ENCODE measurements at regions not wholly inside any gene's neighbourhood (a gene's known extent, or its start where the extent isn't known, plus 50 kb on each side); places are given as distances from the start of the nearest gene placed in this dataset.

GRCh38 chr18:8499810-8500675 is 109.2 kb upstream of the RAB12 start:
- TF ChIP-seq CTCF (IDR thresholded peaks at IDR 0.05 in 4 of 5, conservative IDR thresholded peaks at IDR 0.05 in 1 of 5) (no peak), POLR2A (IDR thresholded peaks at IDR 0.05) (no peak)
- ATAC-seq = peak in 1 of 2 donors; percentile 35
- H3K36me3 ChIP-seq = no peaks in the 10 kb centered on the region
- intact Hi-C loops (cut with DNase I; ENCODE audit: low total_unique reads) (no loop called here), in situ Hi-C loops (cut with MboI; ENCODE audit: low sequenced_read_pairs in 4 of 4) (loop anchor here in 1 of 4 donors (25.0 kb wide), 1 partner anchor 487 kb away; no protein-coding TSS in a partner anchor)
- no peak overlapping the region for H3K4me3 ChIP-seq
- peaks cover 21 to 24% of the 10 kb centered on the region in 2 donors for H3K4me1 ChIP-seq
- H3K9me3 ChIP-seq = no peaks in the 10 kb centered on the region
- no peak for DNase-seq
- no peaks in the 10 kb centered on the region for H3K27me3 ChIP-seq
- peak overlapping the region in 1 of 4 donors; percentile 21 for H3K27ac ChIP-seq

- peaks cover 21 to 24% of the 10 kb centered on the region in 2 donors for H3K4me1 ChIP-seq
- DNase-seq (no peak), ATAC-seq (peak in 1 of 2 donors; percentile 70)
- intact Hi-C loops (cut with DNase I; ENCODE audit: low total_unique reads) = no loop called here
- TF ChIP-seq CTCF (IDR thresholded peaks at IDR 0.05 in 4 of 5, conservative IDR thresholded peaks at IDR 0.05 in 1 of 5) (no peak), POLR2A (IDR thresholded peaks at IDR 0.05) (no peak)
- no peaks in the 10 kb centered on the region for H3K9me3 ChIP-seq
- no peak overlapping the region for H3K4me3 ChIP-seq
- in situ Hi-C loops (cut with MboI; ENCODE audit: low sequenced_read_pairs in 4 of 4) = no loop called here
- H3K27me3 ChIP-seq = no peaks in the 10 kb centered on the region
- H3K36me3 ChIP-seq = no peaks in the 10 kb centered on the region
- no peak overlapping the region for H3K27ac ChIP-seq
These were observed 108.2 kb upstream of the RAB12 start for GRCh38 chr18:8501044-8501443.

GRCh38 chr18:8503248-8503647 is 106.0 kb upstream of the RAB12 start:
- Histone ChIP-seq H3K36me3 (no peaks in the 10 kb centered on the region), H3K4me3 (no peak overlapping the region), H3K9me3 (no peaks in the 10 kb centered on the region), H3K4me1 (peaks cover 21 to 24% of the 10 kb centered on the region in 2 donors), H3K27me3 (no peaks in the 10 kb centered on the region), H3K27ac (no peak overlapping the region)
- TF ChIP-seq CTCF (IDR thresholded peaks at IDR 0.05 in 4 of 5, conservative IDR thresholded peaks at IDR 0.05 in 1 of 5) (no peak), POLR2A (IDR thresholded peaks at IDR 0.05) (no peak)
- no peak for DNase-seq
- in situ Hi-C loops (cut with MboI; ENCODE audit: low sequenced_read_pairs in 4 of 4) (no loop called here), intact Hi-C loops (cut with DNase I; ENCODE audit: low total_unique reads) (no loop called here)
- ATAC-seq = peak in 1 of 2 donors; percentile 67

- no peak overlapping the region for H3K27ac ChIP-seq
- TF ChIP-seq CTCF (IDR thresholded peaks at IDR 0.05 in 4 of 5, conservative IDR thresholded peaks at IDR 0.05 in 1 of 5) = no peak
- no peak for TF ChIP-seq POLR2A (IDR thresholded peaks at IDR 0.05)
- no peaks in the 10 kb centered on the region for H3K36me3 ChIP-seq
- H3K27me3 ChIP-seq = no peaks in the 10 kb centered on the region
- H3K4me3 ChIP-seq = no peak overlapping the region
- in situ Hi-C loops (cut with MboI; ENCODE audit: low sequenced_read_pairs in 4 of 4) (no loop called here), intact Hi-C loops (cut with DNase I; ENCODE audit: low total_unique reads) (no loop called here)
- DNase-seq (no peak), ATAC-seq (no peak)
- H3K4me1 ChIP-seq = peaks cover 21 to 24% of the 10 kb centered on the region in 2 donors
- H3K9me3 ChIP-seq = no peaks in the 10 kb centered on the region
These were observed 104.8 kb upstream of the RAB12 start for GRCh38 chr18:8504424-8504823.

All from gastrocnemius medialis (tissue), 4 donors.